ENCODE measurements at regions not wholly inside any gene's neighbourhood (a gene's known extent, or its start where the extent isn't known, plus 50 kb on each side); places are given as distances from the start of the nearest gene placed in this dataset.

DNA sequence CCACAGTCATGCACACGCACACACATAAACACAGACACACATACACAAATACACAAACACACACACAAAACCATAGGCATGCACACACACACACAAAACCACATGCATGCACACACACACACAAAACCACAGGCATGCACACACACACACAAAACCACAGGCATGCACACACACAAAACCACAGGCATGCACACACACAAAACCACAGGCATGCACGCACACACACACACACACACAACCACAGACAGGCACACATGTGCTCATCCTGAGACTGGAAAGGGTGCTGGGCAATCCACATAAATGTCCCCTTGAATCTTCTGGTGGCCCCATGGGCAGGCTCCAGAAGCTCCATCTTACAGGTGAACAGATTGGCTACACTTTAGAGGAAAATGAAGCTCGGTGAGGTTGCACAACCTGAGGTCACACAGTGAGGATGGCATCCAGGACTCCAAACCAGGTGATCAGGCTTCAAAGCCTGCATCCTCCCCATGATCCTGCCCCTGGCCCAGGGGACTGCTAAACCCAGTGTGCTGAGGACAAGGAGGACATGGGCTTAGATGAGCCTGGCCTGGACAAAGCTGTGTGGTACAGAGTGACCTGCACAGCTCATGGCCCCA is 144.8 kb downstream of the GADD45G start (continued):
- no peak for TF ChIP-seq EZH2 (IDR thresholded peaks at IDR 0.05; ENCODE audit: low read depth, low read length, severe bottlenecking)
- TF ChIP-seq TAF1 (IDR thresholded peaks at IDR 0.05; ENCODE audit: low read depth, low read length), result no peak
- TF ChIP-seq CEBPB (IDR thresholded peaks at IDR 0.05; ENCODE audit: low read depth, low read length), result no peak
- TF ChIP-seq POLR2AphosphoS5 (IDR thresholded peaks at IDR 0.05; ENCODE audit: low read depth, low read length), result no peak
- TF ChIP-seq SIRT6 (IDR thresholded peaks at IDR 0.05; ENCODE audit: low read length), result no peak
- TF ChIP-seq MAFK (IDR thresholded peaks at IDR 0.05; ENCODE audit: low read depth, low read length), result no peak
- no peak for TF ChIP-seq YY1 (IDR thresholded peaks at IDR 0.05; ENCODE audit: low read depth, low read length)

Data from H1 (cell line).